IMR-90 (cell line): ENCODE measurements at regions not wholly inside any gene's neighbourhood (a gene's known extent, or its start where the extent isn't known, plus 50 kb on each side); places are given as distances from the start of the nearest gene placed in this dataset.

Experiments
- ATAC-seq: fragments of 200-7000 bp; cut with Tn5 transposase; 2 replicates; pipeline ENCODE4 v1.9.1; 2020; ENCODE audit warnings: low read depth, mild to moderate bottlenecking, moderate library complexity
- BruUV-seq: library from RNA; stranded (reverse); fragments of 400-500 nt; replicated peaks from 2 replicates; lab custom pipeline; 2021; lab: Mats Ljungman, UMichigan
- CTCF ChIA-PET: fragments of 300-600 bp; formaldehyde crosslinking; extraction: SDS; loops from one replicate; lab custom pipeline; 2021; ENCODE audit warnings: antibody characterized with exemption; lab: Yijun Ruan, JAX
- POLR2A ChIA-PET: fragments of 300-600 bp; sonication (Branson Sonifier 250); formaldehyde crosslinking; loops from one replicate; lab custom pipeline; 2022; ENCODE audit warnings: antibody characterized with exemption; ENCODE audit not compliant: unreplicated experiment; lab: Charles Lee
- DNase-seq: peaks from one replicate; pipeline ENCODE4 v3.0.0; 2013
- H2AFZ ChIP-seq: replicated peaks from 2 replicates; pipeline ENCODE3; 2013; ENCODE audit warnings: low read length, mild to moderate bottlenecking; ENCODE audit not compliant: poor library complexity
- H2AK5ac ChIP-seq: 2 replicates; pipeline ENCODE4 v1.6.1; 2013; ENCODE audit warnings: low read depth, low read length, inconsistent platforms
- H2AK9ac ChIP-seq: replicated peaks from 2 replicates; pipeline ENCODE3; 2013; ENCODE audit warnings: mild to moderate bottlenecking, low read depth, low read length, moderate library complexity; ENCODE audit not compliant: poor library complexity
- H2BK120ac ChIP-seq: 2 replicates; pipeline ENCODE4 v1.6.1; 2013; ENCODE audit warnings: low read depth, low read length, inconsistent platforms
- H2BK15ac ChIP-seq: 3 replicates; pipeline ENCODE4 v1.6.1; 2013; ENCODE audit warnings: low read depth, low read length, inconsistent platforms
- H2BK20ac ChIP-seq: 2 replicates; pipeline ENCODE4 v1.6.1; 2013; ENCODE audit warnings: low read depth, mild to moderate bottlenecking, inconsistent platforms, low read length, moderate library complexity
- H2BK5ac ChIP-seq: 2 replicates; pipeline ENCODE4 v1.6.1; 2013; ENCODE audit warnings: mild to moderate bottlenecking, low read depth, low read length, inconsistent platforms; ENCODE audit not compliant: poor library complexity, severe bottlenecking
- H3K14ac ChIP-seq: replicated peaks from 2 replicates; pipeline ENCODE4 v1.6.1; 2013; ENCODE audit warnings: low read depth, low read length, inconsistent platforms
- H3K18ac ChIP-seq: 2 replicates; pipeline ENCODE4 v1.6.1; 2013; ENCODE audit warnings: low read depth, low read length, control low read depth
- H3K23ac ChIP-seq: 2 replicates; pipeline ENCODE4 v1.6.1; 2013; ENCODE audit warnings: low read depth, low read length, inconsistent platforms
- H3K27ac ChIP-seq: 2 replicates; pipeline ENCODE4 v1.5.1; 2013; ENCODE audit warnings: mild to moderate bottlenecking, control low read depth, low read length; ENCODE audit not compliant: insufficient read depth
- H3K27me3 ChIP-seq: 2 replicates; pipeline ENCODE4 v1.6.1; 2013; ENCODE audit warnings: low read length; ENCODE audit not compliant: control insufficient read depth, insufficient read depth
- H3K36me3 ChIP-seq: 2 replicates; pipeline ENCODE4 v1.6.1; 2013; ENCODE audit warnings: low read length, mixed read lengths; ENCODE audit not compliant: control insufficient read depth, insufficient read depth
- H3K4ac ChIP-seq: 2 replicates; pipeline ENCODE4 v1.6.1; 2013; ENCODE audit warnings: low read depth, low read length, inconsistent platforms
- H3K4me1 ChIP-seq: 2 replicates; pipeline ENCODE4 v1.6.1; 2013; ENCODE audit warnings: low read length, mixed read lengths; ENCODE audit not compliant: control insufficient read depth, insufficient read depth
- H3K4me2 ChIP-seq: 2 replicates; pipeline ENCODE4 v1.6.1; 2013; ENCODE audit warnings: low read depth, mild to moderate bottlenecking, control low read depth, low read length, moderate library complexity
- H3K4me3 ChIP-seq: 2 replicates; pipeline ENCODE4 v1.5.1; 2013; ENCODE audit warnings: low read depth, mild to moderate bottlenecking, control low read depth, low read length, moderate library complexity; ENCODE audit not compliant: insufficient read depth
- H3K56ac ChIP-seq: 2 replicates; pipeline ENCODE4 v1.6.1; 2013; ENCODE audit warnings: low read length, inconsistent platforms; ENCODE audit not compliant: insufficient read depth; ENCODE audit errors: extremely low read depth
- H3K79me1 ChIP-seq, 2 experiments: 2 replicates each; pipeline ENCODE4 v1.6.1; 2013; ENCODE audit warnings: low read length in 2 of 2, inconsistent platforms in 1 of 2, low read depth in 1 of 2
- H3K9ac ChIP-seq: 2 replicates; pipeline ENCODE4 v1.6.1; 2013; ENCODE audit warnings: low read depth, low read length, control low read depth
- H3K9me1 ChIP-seq: 2 replicates; pipeline ENCODE4 v1.6.1; 2013; ENCODE audit warnings: low read length, inconsistent platforms; ENCODE audit not compliant: insufficient read depth
- H3K9me3 ChIP-seq: 2 replicates; pipeline ENCODE4 v1.6.1; 2013; ENCODE audit warnings: low read length; ENCODE audit not compliant: control insufficient read depth, insufficient read depth
- H4K20me1 ChIP-seq: 2 replicates; pipeline ENCODE4 v1.6.1; 2013; ENCODE audit warnings: low read length, inconsistent platforms; ENCODE audit not compliant: insufficient read depth
- H4K5ac ChIP-seq: 2 replicates; pipeline ENCODE4 v1.6.1; 2013; ENCODE audit warnings: mild to moderate bottlenecking, low read depth, low read length, control low read depth
- H4K8ac ChIP-seq, 2 experiments: 2 replicates each; pipeline ENCODE4 v1.6.1; 2013; ENCODE audit warnings: low read depth in 2 of 2, low read length in 2 of 2, control low read depth in 1 of 2, inconsistent platforms in 1 of 2
- H4K91ac ChIP-seq: 2 replicates; pipeline ENCODE4 v1.6.1; 2013; ENCODE audit warnings: low read depth, low read length, inconsistent platforms; ENCODE audit not compliant: insufficient read depth
- BHLHE40 ChIP-seq: fragments of 150-350 bp; IDR thresholded peaks from 2 replicates; pipeline ENCODE4 v1.6.1; 2016; ENCODE audit warnings: mild to moderate bottlenecking, low read depth, low read length
- CEBPB ChIP-seq: IDR thresholded peaks from 2 replicates; pipeline ENCODE4 v1.6.1; 2012; ENCODE audit warnings: low read depth, low read length, improper control_type of control experiment
- CHD1 ChIP-seq: IDR thresholded peaks from 2 replicates; pipeline ENCODE4 v1.6.1; 2012; ENCODE audit warnings: low read depth, low read length, improper control_type of control experiment
- CTCF ChIP-seq: conservative IDR thresholded peaks from 2 replicates; pipeline ENCODE4 v1.5.1; 2012; ENCODE audit warnings: mild to moderate bottlenecking, low read depth, low read length, improper control_type of control experiment
- ELK1 ChIP-seq: fragments of 150-350 bp; IDR thresholded peaks from 2 replicates; pipeline ENCODE4 v1.6.1; 2016; ENCODE audit warnings: low read depth, mild to moderate bottlenecking, low read length, moderate library complexity, borderline replicate concordance
- FOS ChIP-seq: fragments of 150-350 bp; IDR thresholded peaks from 2 replicates; pipeline ENCODE4 v1.6.1; 2016; ENCODE audit warnings: low read depth, low read length
- MAFK ChIP-seq: IDR thresholded peaks from 2 replicates; pipeline ENCODE4 v1.6.1; 2012; ENCODE audit warnings: low read depth, low read length, improper control_type of control experiment
- MAZ ChIP-seq: IDR thresholded peaks from 2 replicates; pipeline ENCODE4 v1.6.1; 2012; ENCODE audit warnings: low read depth, mild to moderate bottlenecking, low read length, improper control_type of control experiment, moderate library complexity, borderline replicate concordance
- MXI1 ChIP-seq: IDR thresholded peaks from 2 replicates; pipeline ENCODE4 v1.6.1; 2012; ENCODE audit warnings: low read depth, mild to moderate bottlenecking, low read length, moderate library complexity, borderline replicate concordance
- NFE2L2 ChIP-seq: fragments of 150-350 bp; IDR thresholded peaks from 2 replicates; pipeline ENCODE4 v1.6.1; 2016; ENCODE audit warnings: low read depth, mild to moderate bottlenecking, low read length
- POLR2A ChIP-seq: IDR thresholded peaks from 2 replicates; pipeline ENCODE4 v1.6.1; 2012; ENCODE audit warnings: mild to moderate bottlenecking, low read depth, low read length
- RAD21 ChIP-seq: IDR thresholded peaks from 2 replicates; pipeline ENCODE4 v1.6.1; 2012; ENCODE audit warnings: low read length, improper control_type of control experiment
- RCOR1 ChIP-seq: IDR thresholded peaks from 2 replicates; pipeline ENCODE4 v1.6.1; 2012; ENCODE audit warnings: mild to moderate bottlenecking, low read length, improper control_type of control experiment; ENCODE audit not compliant: insufficient replicate concordance
- RFX5 ChIP-seq: IDR thresholded peaks from 2 replicates; pipeline ENCODE4 v1.8.0; 2012; ENCODE audit warnings: low read depth, mild to moderate bottlenecking, low read length, moderate library complexity
- SMC3 ChIP-seq: fragments of 150-350 bp; IDR thresholded peaks from 2 replicates; pipeline ENCODE4 v1.6.1; 2016; ENCODE audit warnings: low read depth, mild to moderate bottlenecking, antibody characterized with exemption, low read length, moderate library complexity
- USF2 ChIP-seq: fragments of 150-350 bp; IDR thresholded peaks from 2 replicates; pipeline ENCODE4 v1.6.1; 2017; ENCODE audit warnings: mild to moderate bottlenecking, antibody characterized with exemption, low read length, low read depth
- WGBS, 2 experiments: methylation state at CpG; one replicate each; pipeline versions ENCODE4 v1.1.5 to v1.1.7; 2013; ENCODE audit warnings: missing lambda C conversion rate in 2 of 2; ENCODE audit not compliant: insufficient read length in 1 of 2; ENCODE audit errors: extremely low coverage in 2 of 2; 5-methylcytosine and 5-hydroxymethylcytosine counted together
- dilution Hi-C: fragments of 300-500 bp; cut with HindIII; formaldehyde crosslinking; loops from one replicate; pipeline ENCODE4 v1.14.3; 2018; ENCODE audit warnings: low sequenced_read_pairs; ENCODE audit not compliant: unreplicated experiment
- in situ Hi-C: fragments of 300-500 bp; cut with MboI; formaldehyde crosslinking; loops from 3 replicates; pipeline ENCODE4 v1.14.3; 2019; ENCODE audit warnings: low sequenced_read_pairs, inconsistent platforms, mixed read lengths
- intact Hi-C: fragments of 100-400 bp; cut with micrococcal nuclease; formaldehyde crosslinking; loops from 2 replicates; pipeline ENCODE4 v1.10.0; 2022

GRCh38 chr12:107365703-107366102, 272.4 kb upstream of the CRY1 start:
- ChIA-PET POLR2A (no interaction called here), CTCF (no interaction called here)
- no peak overlapping the region for H2BK120ac ChIP-seq
- BruUV-seq, result no TSS peak
- WGBS, 2 experiments, result no CpG with 5 or more reads among the region's 3 CpGs
- H3K27ac ChIP-seq, result no peak overlapping the region
- no peak overlapping the region for H4K91ac ChIP-seq
- H3K36me3 ChIP-seq, result no peaks in the 10 kb centered on the region
- H3K23ac ChIP-seq, result no peak overlapping the region
- H3K4ac ChIP-seq, result no peak overlapping the region
- no peaks in the 10 kb centered on the region for H4K20me1 ChIP-seq
- no peak overlapping the region for H2AK5ac ChIP-seq
- no peaks in the 10 kb centered on the region for H3K9me3 ChIP-seq
- no peak overlapping the region for H2AK9ac ChIP-seq
- no peaks in the 10 kb centered on the region for H3K9me1 ChIP-seq
- peaks cover 10% of the 10 kb centered on the region for H3K27me3 ChIP-seq
- H3K18ac ChIP-seq, result no peak overlapping the region
- in situ Hi-C loops, result no loop called here
- dilution Hi-C loops, result no loop called here
- H3K4me2 ChIP-seq, result no peak overlapping the region
- H3K79me1 ChIP-seq, result no peaks in the 10 kb centered on the region; a peak in 1 of 4 replicates
- DNase-seq, result no peak
- no peak overlapping the region for H4K8ac ChIP-seq
- H3K9ac ChIP-seq, result no peak overlapping the region
- H3K4me1 ChIP-seq, result no peaks in the 10 kb centered on the region
- no peak overlapping the region for H2BK20ac ChIP-seq
- no peak overlapping the region for H2AFZ ChIP-seq
- no peak overlapping the region for H4K5ac ChIP-seq
- no peak for ATAC-seq
- H2BK5ac ChIP-seq, result no peak overlapping the region
- H2BK15ac ChIP-seq, result no peak overlapping the region
- no peak overlapping the region for H3K14ac ChIP-seq
- no peak for TF ChIP-seq ELK1
- TF ChIP-seq CEBPB, result no peak
- no peak for TF ChIP-seq CHD1
- no peak for TF ChIP-seq FOS
- TF ChIP-seq RFX5, result no peak
- no peak for TF ChIP-seq MXI1
- TF ChIP-seq MAFK, result no peak
- no peak for TF ChIP-seq SMC3
- no peak for TF ChIP-seq NFE2L2
- no peak for TF ChIP-seq MAZ
- no peak for TF ChIP-seq POLR2A
- TF ChIP-seq RCOR1, result no peak
- no peak for TF ChIP-seq CTCF
- TF ChIP-seq USF2, result no peak
- TF ChIP-seq BHLHE40, result no peak
- no peak for TF ChIP-seq RAD21
- intact Hi-C loops, result no loop called here
- no peak overlapping the region for H3K4me3 ChIP-seq
- no peak overlapping the region for H3K56ac ChIP-seq
